KMS-11 (cell line): ENCODE measurements at regions not wholly inside any gene's neighbourhood (a gene's known extent, or its start where the extent isn't known, plus 50 kb on each side); places are given as distances from the start of the nearest gene placed in this dataset.

Experiments
- H2AFZ ChIP-seq: fragments of 200-600 bp; sonication (generic); 2 replicates; pipeline ENCODE4 v1.6.1; 2016; ENCODE audit warnings: antibody characterized with exemption, mixed run types, low read depth
- H3K27ac ChIP-seq: fragments of 200-600 bp; sonication (generic); 2 replicates; pipeline ENCODE4 v1.6.1; 2016; ENCODE audit warnings: mild to moderate bottlenecking, mixed run types
- H3K27me3 ChIP-seq: fragments of 200-600 bp; sonication (generic); 2 replicates; pipeline ENCODE4 v1.6.1; 2017; ENCODE audit warnings: mild to moderate bottlenecking, low read depth, mixed run types, moderate library complexity; ENCODE audit not compliant: insufficient read depth
- H3K36me3 ChIP-seq: fragments of 200-600 bp; sonication (generic); 2 replicates; pipeline ENCODE4 v1.6.1; 2017; ENCODE audit warnings: mild to moderate bottlenecking, mixed run types; ENCODE audit not compliant: insufficient read depth
- H3K4me1 ChIP-seq: fragments of 200-600 bp; sonication (generic); 2 replicates; pipeline ENCODE4 v1.6.1; 2016; ENCODE audit warnings: mild to moderate bottlenecking, low read depth, mixed run types; ENCODE audit not compliant: poor library complexity, severe bottlenecking
- H3K4me2 ChIP-seq: fragments of 200-600 bp; sonication (generic); 2 replicates; pipeline ENCODE4 v1.7.0; 2016; ENCODE audit warnings: mild to moderate bottlenecking, mixed run types
- H3K4me3 ChIP-seq: fragments of 200-600 bp; sonication (generic); IDR thresholded peaks from 2 replicates; pipeline ENCODE4 v1.6.1; 2017; ENCODE audit warnings: low read depth, low read length, mixed read lengths; ENCODE audit not compliant: insufficient read depth
- H3K79me2 ChIP-seq: fragments of 200-600 bp; sonication (generic); 2 replicates; pipeline ENCODE4 v1.6.1; 2016; ENCODE audit warnings: low read depth, mixed run types; ENCODE audit not compliant: insufficient read depth
- H3K9ac ChIP-seq: fragments of 200-600 bp; sonication (generic); 2 replicates; pipeline ENCODE4 v1.6.1; 2016; ENCODE audit warnings: mild to moderate bottlenecking, mixed run types
- H4K20me1 ChIP-seq: fragments of 200-600 bp; sonication (generic); 2 replicates; pipeline ENCODE4 v1.6.1; 2016; ENCODE audit warnings: mild to moderate bottlenecking, mixed run types; ENCODE audit not compliant: insufficient read depth
- CTCF ChIP-seq: fragments of 200-600 bp; sonication (generic); conservative IDR thresholded peaks from 2 replicates; pipeline ENCODE4 v1.6.1; 2017; ENCODE audit warnings: low read depth, mild to moderate bottlenecking, antibody characterized with exemption, low read length, moderate library complexity, mixed read lengths

GRCh38 chr13:88617176-88617575, 946.0 kb downstream of the SLITRK5 start:
- Histone ChIP-seq H3K27me3 (no peaks in the 10 kb centered on the region), H3K27ac (no peak overlapping the region), H3K9ac (no peak overlapping the region), H3K4me1 (no peaks in the 10 kb centered on the region), H3K79me2 (no peaks in the 10 kb centered on the region), H3K4me2 (no peak overlapping the region), H3K36me3 (no peaks in the 10 kb centered on the region), H3K4me3 (no peak overlapping the region), H4K20me1 (no peaks in the 10 kb centered on the region), H2AFZ (no peak overlapping the region)
- no peak for TF ChIP-seq CTCF

- Histone ChIP-seq H3K9ac (no peak overlapping the region), H2AFZ (no peak overlapping the region), H3K4me3 (no peak overlapping the region), H3K79me2 (no peaks in the 10 kb centered on the region), H3K4me1 (no peaks in the 10 kb centered on the region), H3K36me3 (no peaks in the 10 kb centered on the region), H4K20me1 (no peaks in the 10 kb centered on the region), H3K27me3 (no peaks in the 10 kb centered on the region), H3K4me2 (no peak overlapping the region), H3K27ac (no peak overlapping the region)
- no peak for TF ChIP-seq CTCF
Observed at GRCh38 chr13:88622362-88622973, 951.3 kb downstream of the SLITRK5 start.

DNA sequence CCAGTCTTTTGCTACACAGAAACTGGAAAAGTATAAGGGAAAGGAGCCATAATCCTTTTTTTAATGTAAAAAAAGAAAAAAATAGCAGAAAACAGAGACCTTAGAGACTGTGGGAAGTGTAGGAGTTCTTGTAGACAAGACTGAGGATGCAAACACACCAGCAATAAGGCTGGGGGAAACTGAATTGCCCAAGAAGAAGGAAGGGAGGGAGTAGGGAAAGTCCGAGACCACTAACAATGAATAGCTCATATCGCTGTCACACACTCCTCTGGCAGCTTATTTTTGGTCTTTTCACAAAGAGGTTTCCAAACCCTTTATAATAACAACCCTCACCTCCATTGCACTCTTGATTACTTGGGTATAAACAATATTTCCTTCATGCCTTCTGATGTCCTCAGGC, 952.0 kb downstream of the SLITRK5 start:
- Histone ChIP-seq H4K20me1 (no peaks in the 10 kb centered on the region), H3K9ac (no peak overlapping the region), H3K27ac (no peak overlapping the region), H3K4me2 (no peak overlapping the region), H3K36me3 (no peaks in the 10 kb centered on the region), H3K27me3 (no peaks in the 10 kb centered on the region), H3K79me2 (no peaks in the 10 kb centered on the region), H3K4me1 (no peaks in the 10 kb centered on the region), H2AFZ (no peak overlapping the region), H3K4me3 (no peak overlapping the region)
- TF ChIP-seq CTCF, result no peak

DNA sequence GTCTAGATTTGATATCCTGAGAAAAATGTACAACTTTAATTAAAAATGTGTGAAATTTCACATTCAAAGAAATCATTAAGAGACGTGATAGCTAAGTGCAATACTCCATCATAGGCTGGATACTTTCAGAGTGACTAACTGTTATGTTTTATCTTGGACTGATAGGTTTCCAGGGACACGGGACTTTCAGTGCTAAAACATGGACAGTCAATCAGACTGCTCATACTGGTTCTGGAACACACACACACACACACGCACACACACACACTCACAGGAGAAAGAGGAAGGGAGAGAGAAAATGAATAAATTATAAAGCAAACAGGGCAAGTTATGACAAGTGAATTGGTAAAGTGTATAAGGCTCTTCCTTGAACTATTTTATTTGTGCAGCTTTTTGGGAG, 955.9 kb downstream of the SLITRK5 start:
- Histone ChIP-seq H3K27ac (no peak overlapping the region), H3K4me3 (no peak overlapping the region), H3K27me3 (no peaks in the 10 kb centered on the region), H2AFZ (no peak overlapping the region), H3K4me2 (no peak overlapping the region), H4K20me1 (no peaks in the 10 kb centered on the region), H3K4me1 (no peaks in the 10 kb centered on the region), H3K79me2 (no peaks in the 10 kb centered on the region), H3K36me3 (no peaks in the 10 kb centered on the region), H3K9ac (no peak overlapping the region)
- TF ChIP-seq CTCF, result no peak
